Activated CD8-positive, alpha-beta T cell treated with anti-CD3 and anti-CD28 coated beads for 36 hours (primary cell): ENCODE measurements at regions not wholly inside any gene's neighbourhood (a gene's known extent, or its start where the extent isn't known, plus 50 kb on each side); places are given as distances from the start of the nearest gene placed in this dataset.

Experiments
- ATAC-seq: fragments of 200-7000 bp; cut with Tn5 transposase; one replicate; pipeline ENCODE4 v1.10.0; 2021; ENCODE audit warnings: mild to moderate bottlenecking, moderate library complexity
- CTCF ChIA-PET: fragments of 350-600 bp; sonication (Branson Sonifier 250); formaldehyde crosslinking; loops from one replicate; lab custom pipeline; 2021; ENCODE audit warnings: antibody characterized with exemption; lab: Charles Lee
- POLR2A ChIA-PET: fragments of 350-600 bp; sonication (Branson Sonifier 250); formaldehyde crosslinking; loops from one replicate; lab custom pipeline; 2021; ENCODE audit warnings: antibody characterized with exemption; lab: Charles Lee
- DNase-seq: peaks from one replicate; pipeline ENCODE4 v3.0.0-alpha.2; 2020
- H3K27ac Mint-ChIP-seq: one replicate; pipeline ENCODE4 v1.8.0; 2021; ENCODE audit warnings: mild to moderate bottlenecking, mixed read lengths
- H3K27me3 Mint-ChIP-seq: one replicate; pipeline ENCODE4 v1.8.0; 2021; ENCODE audit warnings: mixed read lengths
- H3K36me3 Mint-ChIP-seq: one replicate; pipeline ENCODE4 v1.8.0; 2021; ENCODE audit warnings: low read depth, mixed read lengths
- H3K4me1 Mint-ChIP-seq: one replicate; pipeline ENCODE4 v1.8.0; 2021; ENCODE audit warnings: low read depth, mixed read lengths
- H3K4me3 Mint-ChIP-seq: one replicate; pipeline ENCODE4 v1.8.0; 2021; ENCODE audit warnings: mild to moderate bottlenecking, moderate library complexity, mixed read lengths
- H3K9me3 Mint-ChIP-seq: one replicate; pipeline ENCODE4 v1.8.0; 2021; ENCODE audit warnings: mixed read lengths
- CTCF ChIP-seq: fragments of 200-600 bp; IDR thresholded peaks from one replicate; pipeline ENCODE4 v1.8.0; 2022; ENCODE audit warnings: antibody characterized with exemption, mild to moderate bottlenecking
- intact Hi-C: fragments of 100-400 bp; cut with micrococcal nuclease; formaldehyde crosslinking; loops from one replicate; pipeline ENCODE4 v1.10.0; 2022

GRCh38 chr13:90557626-90558025 is 789.9 kb upstream of the MIR17HG start:
- H3K9me3 Mint-ChIP-seq = peaks cover 20% of the 10 kb centered on the region
- H3K27ac Mint-ChIP-seq = no peak overlapping the region
- H3K36me3 Mint-ChIP-seq = no peaks in the 10 kb centered on the region
- H3K4me1 Mint-ChIP-seq = no peaks in the 10 kb centered on the region
- intact Hi-C loops = no loop called here
- no peaks in the 10 kb centered on the region for H3K27me3 Mint-ChIP-seq
- ATAC-seq = no peak
- no peak for TF ChIP-seq CTCF
- ChIA-PET CTCF (no interaction called here), POLR2A (no interaction called here)
- DNase-seq = no peak
- no peak overlapping the region for H3K4me3 Mint-ChIP-seq

- no peaks in the 10 kb centered on the region for H3K4me1 Mint-ChIP-seq
- H3K27ac Mint-ChIP-seq = no peak overlapping the region
- H3K9me3 Mint-ChIP-seq = peaks cover 28% of the 10 kb centered on the region
- no peak overlapping the region for H3K4me3 Mint-ChIP-seq
- no peaks in the 10 kb centered on the region for H3K27me3 Mint-ChIP-seq
- intact Hi-C loops = no loop called here
- TF ChIP-seq CTCF = no peak
- POLR2A ChIA-PET = no interaction called here
- ATAC-seq (no peak), DNase-seq (no peak)
- CTCF ChIA-PET = no interaction called here
- H3K36me3 Mint-ChIP-seq = no peaks in the 10 kb centered on the region
These were observed 785.0 kb upstream of the MIR17HG start for GRCh38 chr13:90562443-90562842.

- H3K36me3 Mint-ChIP-seq = no peaks in the 10 kb centered on the region
- peaks cover 23% of the 10 kb centered on the region for H3K9me3 Mint-ChIP-seq
- ChIA-PET CTCF (no interaction called here), POLR2A (interaction anchor here (0.5 kb wide), 1 partner anchor 434 kb away, joined by 4 read pairs; no protein-coding TSS in a partner anchor)
- intact Hi-C loops = no loop called here
- no peak overlapping the region for H3K27ac Mint-ChIP-seq
- no peak for DNase-seq
- no peaks in the 10 kb centered on the region for H3K4me1 Mint-ChIP-seq
- H3K27me3 Mint-ChIP-seq = no peaks in the 10 kb centered on the region
- no peak for ATAC-seq
- TF ChIP-seq CTCF = no peak
- H3K4me3 Mint-ChIP-seq = no peak overlapping the region
These were observed 783.4 kb upstream of the MIR17HG start for GRCh38 chr13:90564096-90564495.

- ChIA-PET CTCF (no interaction called here), POLR2A (interaction anchor here (0.5 kb wide), 1 partner anchor 435 kb away, joined by 4 read pairs; no protein-coding TSS in a partner anchor)
- Mint-ChIP-seq H3K27me3 (no peaks in the 10 kb centered on the region), H3K27ac (no peak overlapping the region), H3K4me1 (no peaks in the 10 kb centered on the region), H3K36me3 (no peaks in the 10 kb centered on the region), H3K9me3 (peaks cover 23% of the 10 kb centered on the region), H3K4me3 (no peak overlapping the region)
- no peak for TF ChIP-seq CTCF
- DNase-seq (no peak), ATAC-seq (no peak)
- intact Hi-C loops = no loop called here
These were observed 782.9 kb upstream of the MIR17HG start for GRCh38 chr13:90564566-90564965.

- Mint-ChIP-seq H3K27ac (no peak overlapping the region), H3K9me3 (peaks cover 20% of the 10 kb centered on the region), H3K4me3 (no peak overlapping the region), H3K4me1 (no peaks in the 10 kb centered on the region), H3K36me3 (no peaks in the 10 kb centered on the region), H3K27me3 (no peaks in the 10 kb centered on the region)
- ATAC-seq (no peak), DNase-seq (no peak)
- TF ChIP-seq CTCF = no peak
- intact Hi-C loops = no loop called here
- ChIA-PET POLR2A (no interaction called here), CTCF (no interaction called here)
These were observed 781.3 kb upstream of the MIR17HG start for GRCh38 chr13:90565985-90566713.
